Panc1 (cell line): ENCODE measurements at regions not wholly inside any gene's neighbourhood (a gene's known extent, or its start where the extent isn't known, plus 50 kb on each side); places are given as distances from the start of the nearest gene placed in this dataset.

Experiments
- ATAC-seq: fragments of 200-7000 bp; cut with Tn5 transposase; 2 replicates; pipeline ENCODE4 v1.9.1; 2020; ENCODE audit warnings: mild to moderate bottlenecking, moderate library complexity
- BruUV-seq: library from RNA; stranded (reverse); fragments of 400-500 nt; replicated peaks from 2 replicates; lab custom pipeline; 2021; lab: Mats Ljungman, UMichigan
- CTCF ChIA-PET: fragments of 300-600 bp; sonication (Branson Sonifier 250); formaldehyde crosslinking; loops from one replicate; lab custom pipeline; 2022; ENCODE audit warnings: antibody characterized with exemption; lab: Charles Lee
- POLR2A ChIA-PET: fragments of 300-600 bp; sonication (Branson Sonifier 250); formaldehyde crosslinking; loops from one replicate; lab custom pipeline; 2022; ENCODE audit warnings: antibody characterized with exemption; lab: Charles Lee
- DNase-seq: peaks from one replicate; pipeline ENCODE4 v3.0.0-alpha.2; 2010; ENCODE audit warnings: low read depth, low spot score
- H3K27ac ChIP-seq: 2 replicates; pipeline ENCODE4 v1.5.1; 2011; ENCODE audit warnings: mild to moderate bottlenecking, low read length, inconsistent platforms
- H3K27me3 ChIP-seq: fragments of 200-500 bp; sonication (Bioruptor generic); 2 replicates; pipeline ENCODE4 v1.6.0; 2014; ENCODE audit warnings: low read length, inconsistent platforms; ENCODE audit not compliant: control insufficient read depth, insufficient read depth
- H3K36me3 ChIP-seq: fragments of 200-500 bp; sonication (Bioruptor generic); 2 replicates; pipeline ENCODE4 v1.5.1; 2014; ENCODE audit warnings: inconsistent platforms, mild to moderate bottlenecking, low read length, moderate library complexity; ENCODE audit not compliant: control insufficient read depth, insufficient read depth
- H3K4me1 ChIP-seq: 2 replicates; pipeline ENCODE4 v1.5.1; 2011; ENCODE audit warnings: inconsistent platforms, mild to moderate bottlenecking, low read length, moderate library complexity; ENCODE audit not compliant: control insufficient read depth, insufficient read depth
- H3K4me3 ChIP-seq, 2 experiments: 2 replicates each; pipeline ENCODE4 v1.5.1; 2011 to 2012; ENCODE audit warnings: low read depth in 2 of 2, low read length in 2 of 2, mild to moderate bottlenecking in 2 of 2, inconsistent platforms in 1 of 2, moderate library complexity in 1 of 2
- H3K9me3 ChIP-seq: fragments of 200-500 bp; sonication (Bioruptor generic); 2 replicates; pipeline ENCODE4 v1.5.1; 2014; ENCODE audit warnings: low read depth, mild to moderate bottlenecking, inconsistent platforms, low read length, moderate library complexity; ENCODE audit not compliant: control insufficient read depth, insufficient read depth
- POLR2AphosphoS5 ChIP-seq: IDR thresholded peaks from 2 replicates; pipeline ENCODE4 v1.6.1; 2012; ENCODE audit warnings: mild to moderate bottlenecking, low read depth, low read length, moderate library complexity
- SIN3A ChIP-seq: IDR thresholded peaks from 2 replicates; pipeline ENCODE4 v1.6.1; 2012; ENCODE audit warnings: low read depth, mild to moderate bottlenecking, low read length, moderate library complexity, borderline replicate concordance; ENCODE audit not compliant: insufficient read depth
- TCF7L2 ChIP-seq: IDR thresholded peaks from 2 replicates; pipeline ENCODE4 v1.6.1; 2011; ENCODE audit warnings: mild to moderate bottlenecking, low read depth, low read length, inconsistent platforms
- in situ Hi-C: cut with HindIII; loops from 2 replicates; pipeline ENCODE4 v1.10.0; 2016; ENCODE audit warnings: low sequenced_read_pairs, low pct_unique_long_range_greater_than_20kb
- intact Hi-C: fragments of 100-400 bp; cut with micrococcal nuclease; formaldehyde crosslinking; loops from one replicate; pipeline ENCODE4 v1.10.0; 2022; ENCODE audit not compliant: unreplicated experiment
- TF ChIP-seq, protein P1 (sequence below): fragments of 450-650 bp; IDR thresholded peaks from 2 replicates; pipeline ENCODE4 v1.5.1; 2017; ENCODE audit warnings: mild to moderate bottlenecking
- TF ChIP-seq, protein P2 (sequence below), 2 experiments: IDR thresholded peaks; 2 replicates each; pipeline ENCODE4 v1.6.1; 2011 to 2012; ENCODE audit warnings: low read depth in 2 of 2, control low read depth in 1 of 2, low read length in 1 of 2, mild to moderate bottlenecking in 1 of 2, moderate library complexity in 1 of 2; ENCODE audit not compliant: insufficient read depth in 1 of 2

DNA sequence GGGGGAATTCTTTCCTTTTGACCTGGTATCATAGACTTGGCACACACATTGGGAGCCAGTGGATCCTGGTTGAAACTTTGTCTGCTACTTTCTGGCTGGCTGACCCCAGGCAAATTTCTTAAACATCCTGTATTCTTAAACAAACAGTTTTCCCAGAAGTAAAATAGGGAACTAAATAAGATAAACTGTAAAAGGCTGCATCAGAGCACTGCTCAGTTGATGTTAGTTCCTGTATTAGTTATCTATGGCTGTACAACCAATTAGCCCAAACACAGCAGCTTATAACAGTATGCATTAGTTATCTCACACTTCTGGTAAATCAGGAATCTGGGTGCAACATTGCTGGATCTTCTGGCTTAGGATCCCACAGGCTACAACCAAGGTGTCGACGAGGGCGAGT lies 73.1 kb upstream of the SLCO3A1 start:
- H3K9me3 ChIP-seq: no peaks in the 10 kb centered on the region
- CTCF ChIA-PET: no interaction called here
- no peak overlapping the region for H3K4me3 ChIP-seq
- TF ChIP-seq TCF7L2 (no peak), SIN3A (no peak), POLR2AphosphoS5 (no peak)
- TF ChIP-seq, protein P1, sequence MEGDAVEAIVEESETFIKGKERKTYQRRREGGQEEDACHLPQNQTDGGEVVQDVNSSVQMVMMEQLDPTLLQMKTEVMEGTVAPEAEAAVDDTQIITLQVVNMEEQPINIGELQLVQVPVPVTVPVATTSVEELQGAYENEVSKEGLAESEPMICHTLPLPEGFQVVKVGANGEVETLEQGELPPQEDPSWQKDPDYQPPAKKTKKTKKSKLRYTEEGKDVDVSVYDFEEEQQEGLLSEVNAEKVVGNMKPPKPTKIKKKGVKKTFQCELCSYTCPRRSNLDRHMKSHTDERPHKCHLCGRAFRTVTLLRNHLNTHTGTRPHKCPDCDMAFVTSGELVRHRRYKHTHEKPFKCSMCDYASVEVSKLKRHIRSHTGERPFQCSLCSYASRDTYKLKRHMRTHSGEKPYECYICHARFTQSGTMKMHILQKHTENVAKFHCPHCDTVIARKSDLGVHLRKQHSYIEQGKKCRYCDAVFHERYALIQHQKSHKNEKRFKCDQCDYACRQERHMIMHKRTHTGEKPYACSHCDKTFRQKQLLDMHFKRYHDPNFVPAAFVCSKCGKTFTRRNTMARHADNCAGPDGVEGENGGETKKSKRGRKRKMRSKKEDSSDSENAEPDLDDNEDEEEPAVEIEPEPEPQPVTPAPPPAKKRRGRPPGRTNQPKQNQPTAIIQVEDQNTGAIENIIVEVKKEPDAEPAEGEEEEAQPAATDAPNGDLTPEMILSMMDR: no peak
- TF ChIP-seq, protein P2, sequence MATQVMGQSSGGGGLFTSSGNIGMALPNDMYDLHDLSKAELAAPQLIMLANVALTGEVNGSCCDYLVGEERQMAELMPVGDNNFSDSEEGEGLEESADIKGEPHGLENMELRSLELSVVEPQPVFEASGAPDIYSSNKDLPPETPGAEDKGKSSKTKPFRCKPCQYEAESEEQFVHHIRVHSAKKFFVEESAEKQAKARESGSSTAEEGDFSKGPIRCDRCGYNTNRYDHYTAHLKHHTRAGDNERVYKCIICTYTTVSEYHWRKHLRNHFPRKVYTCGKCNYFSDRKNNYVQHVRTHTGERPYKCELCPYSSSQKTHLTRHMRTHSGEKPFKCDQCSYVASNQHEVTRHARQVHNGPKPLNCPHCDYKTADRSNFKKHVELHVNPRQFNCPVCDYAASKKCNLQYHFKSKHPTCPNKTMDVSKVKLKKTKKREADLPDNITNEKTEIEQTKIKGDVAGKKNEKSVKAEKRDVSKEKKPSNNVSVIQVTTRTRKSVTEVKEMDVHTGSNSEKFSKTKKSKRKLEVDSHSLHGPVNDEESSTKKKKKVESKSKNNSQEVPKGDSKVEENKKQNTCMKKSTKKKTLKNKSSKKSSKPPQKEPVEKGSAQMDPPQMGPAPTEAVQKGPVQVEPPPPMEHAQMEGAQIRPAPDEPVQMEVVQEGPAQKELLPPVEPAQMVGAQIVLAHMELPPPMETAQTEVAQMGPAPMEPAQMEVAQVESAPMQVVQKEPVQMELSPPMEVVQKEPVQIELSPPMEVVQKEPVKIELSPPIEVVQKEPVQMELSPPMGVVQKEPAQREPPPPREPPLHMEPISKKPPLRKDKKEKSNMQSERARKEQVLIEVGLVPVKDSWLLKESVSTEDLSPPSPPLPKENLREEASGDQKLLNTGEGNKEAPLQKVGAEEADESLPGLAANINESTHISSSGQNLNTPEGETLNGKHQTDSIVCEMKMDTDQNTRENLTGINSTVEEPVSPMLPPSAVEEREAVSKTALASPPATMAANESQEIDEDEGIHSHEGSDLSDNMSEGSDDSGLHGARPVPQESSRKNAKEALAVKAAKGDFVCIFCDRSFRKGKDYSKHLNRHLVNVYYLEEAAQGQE (IDR thresholded peaks at IDR 0.05; ENCODE audit: insufficient read depth in 1 of 2, low read depth in 2 of 2, low read length in 1 of 2): no peak
- ATAC-seq: no peak
- BruUV-seq: no TSS peak
- no peaks in the 10 kb centered on the region; the same call in 1 of the 2 replicates for H3K36me3 ChIP-seq
- DNase-seq: no peak
- in situ Hi-C loops: no loop called here
- POLR2A ChIA-PET: no interaction called here
- H3K27ac ChIP-seq: no peak overlapping the region
- peaks cover 10% of the 10 kb centered on the region; the same call in 1 of the 2 replicates for H3K27me3 ChIP-seq
- no peaks in the 10 kb centered on the region for H3K4me1 ChIP-seq
- intact Hi-C loops: no loop called here

DNA sequence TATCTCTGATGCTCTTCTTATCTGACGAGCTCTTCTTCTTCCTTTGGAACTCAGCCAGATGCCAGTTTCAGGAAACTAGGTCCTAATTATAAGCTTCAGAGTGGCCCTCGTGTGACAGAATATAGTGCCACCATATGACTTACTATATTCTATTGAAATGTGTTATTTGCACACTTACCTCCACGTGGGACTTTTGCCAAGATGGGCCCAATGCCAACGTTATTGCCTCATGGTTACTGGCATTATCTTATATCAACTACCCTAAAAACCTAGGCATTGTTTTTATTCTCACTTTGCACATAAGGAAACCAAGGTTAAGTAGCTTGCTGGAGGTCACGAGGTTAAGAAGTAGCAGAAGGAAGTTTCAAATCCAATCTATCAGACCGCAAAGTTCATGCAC lies 71.3 kb upstream of the SLCO3A1 start:
- no peak for DNase-seq
- intact Hi-C loops: no loop called here
- POLR2A ChIA-PET: no interaction called here

More for the DNA sequence above, 71.3 kb upstream of the SLCO3A1 start:
- Histone ChIP-seq H3K27ac (no peak overlapping the region), H3K9me3 (no peaks in the 10 kb centered on the region), H3K4me1 (no peaks in the 10 kb centered on the region), H3K27me3 (peaks cover 4% of the 10 kb centered on the region; the same call in 1 of the 2 replicates), H3K36me3 (no peaks in the 10 kb centered on the region), H3K4me3 (no peak overlapping the region)
- BruUV-seq: no TSS peak
- TF ChIP-seq, protein P2 (IDR thresholded peaks at IDR 0.05; ENCODE audit: insufficient read depth in 1 of 2, low read depth in 2 of 2, low read length in 1 of 2): no peak
- ATAC-seq: no peak
- CTCF ChIA-PET: no interaction called here
- in situ Hi-C loops: no loop called here
